ENCODE measurements at regions not wholly inside any gene's neighbourhood (a gene's known extent, or its start where the extent isn't known, plus 50 kb on each side); places are given as distances from the start of the nearest gene placed in this dataset.

DNA sequence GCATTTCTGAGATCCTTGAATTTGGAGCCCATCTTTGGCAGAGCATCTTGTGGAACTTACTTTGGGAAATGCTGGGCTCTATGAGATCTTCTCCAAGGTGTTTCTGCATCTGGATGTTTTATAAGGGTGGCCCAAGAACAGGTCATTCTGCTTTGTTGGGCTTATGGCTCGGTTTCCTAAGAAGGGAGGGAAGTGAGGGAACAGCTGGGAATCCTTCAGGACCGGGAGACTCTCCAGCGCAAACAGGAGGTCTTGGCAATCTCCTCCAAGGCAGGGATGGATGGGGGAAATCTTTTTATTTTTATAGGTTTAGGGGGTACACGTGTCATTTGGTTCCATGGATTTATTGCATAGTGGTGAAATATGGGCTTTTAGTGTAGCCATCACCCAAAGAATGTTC is 54.7 kb downstream of the IRX3 start:
- Histone ChIP-seq H3K4me3 (ENCODE audit: low read depth in 2 of 2, low read length in 2 of 2) (no peak overlapping the region), H3K9me3 (ENCODE audit: control insufficient read depth, insufficient read depth, low read depth, low read length) (no peaks in the 10 kb centered on the region), H3K27ac (ENCODE audit: low read length) (no peak overlapping the region), H3K4me1 (ENCODE audit: control insufficient read depth, insufficient read depth, low read length) (no peaks in the 10 kb centered on the region), H3K36me3 (ENCODE audit: control insufficient read depth, insufficient read depth, low read length) (no peaks in the 10 kb centered on the region), H3K27me3 (ENCODE audit: control insufficient read depth, insufficient read depth, low read length) (no peaks in the 10 kb centered on the region)
- no peak for TF ChIP-seq TCF7L2 (IDR thresholded peaks at IDR 0.05; ENCODE audit: low read depth, low read length)
- TF ChIP-seq, protein P1, sequence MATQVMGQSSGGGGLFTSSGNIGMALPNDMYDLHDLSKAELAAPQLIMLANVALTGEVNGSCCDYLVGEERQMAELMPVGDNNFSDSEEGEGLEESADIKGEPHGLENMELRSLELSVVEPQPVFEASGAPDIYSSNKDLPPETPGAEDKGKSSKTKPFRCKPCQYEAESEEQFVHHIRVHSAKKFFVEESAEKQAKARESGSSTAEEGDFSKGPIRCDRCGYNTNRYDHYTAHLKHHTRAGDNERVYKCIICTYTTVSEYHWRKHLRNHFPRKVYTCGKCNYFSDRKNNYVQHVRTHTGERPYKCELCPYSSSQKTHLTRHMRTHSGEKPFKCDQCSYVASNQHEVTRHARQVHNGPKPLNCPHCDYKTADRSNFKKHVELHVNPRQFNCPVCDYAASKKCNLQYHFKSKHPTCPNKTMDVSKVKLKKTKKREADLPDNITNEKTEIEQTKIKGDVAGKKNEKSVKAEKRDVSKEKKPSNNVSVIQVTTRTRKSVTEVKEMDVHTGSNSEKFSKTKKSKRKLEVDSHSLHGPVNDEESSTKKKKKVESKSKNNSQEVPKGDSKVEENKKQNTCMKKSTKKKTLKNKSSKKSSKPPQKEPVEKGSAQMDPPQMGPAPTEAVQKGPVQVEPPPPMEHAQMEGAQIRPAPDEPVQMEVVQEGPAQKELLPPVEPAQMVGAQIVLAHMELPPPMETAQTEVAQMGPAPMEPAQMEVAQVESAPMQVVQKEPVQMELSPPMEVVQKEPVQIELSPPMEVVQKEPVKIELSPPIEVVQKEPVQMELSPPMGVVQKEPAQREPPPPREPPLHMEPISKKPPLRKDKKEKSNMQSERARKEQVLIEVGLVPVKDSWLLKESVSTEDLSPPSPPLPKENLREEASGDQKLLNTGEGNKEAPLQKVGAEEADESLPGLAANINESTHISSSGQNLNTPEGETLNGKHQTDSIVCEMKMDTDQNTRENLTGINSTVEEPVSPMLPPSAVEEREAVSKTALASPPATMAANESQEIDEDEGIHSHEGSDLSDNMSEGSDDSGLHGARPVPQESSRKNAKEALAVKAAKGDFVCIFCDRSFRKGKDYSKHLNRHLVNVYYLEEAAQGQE (IDR thresholded peaks at IDR 0.05; ENCODE audit: insufficient read depth in 1 of 2, low read depth in 2 of 2, low read length in 1 of 2): no peak
- no peak for TF ChIP-seq POLR2AphosphoS5 (IDR thresholded peaks at IDR 0.05; ENCODE audit: low read depth, low read length)
- ChIA-PET CTCF (interaction anchor here (0.6 kb wide), 1 partner anchor 601 kb away, joined by 3 read pairs; no protein-coding TSS in a partner anchor), POLR2A (no interaction called here)
- no TSS peak for BruUV-seq (replicated peaks)
- in situ Hi-C loops (cut with HindIII; ENCODE audit: low pct_unique_long_range_greater_than_20kb, low sequenced_read_pairs) (no loop called here), intact Hi-C loops (cut with micrococcal nuclease; ENCODE audit: unreplicated experiment) (no loop called here)
- ATAC-seq (no peak), DNase-seq (ENCODE audit: low read depth, low spot score) (no peak)

- no TSS peak for BruUV-seq (replicated peaks)
- ChIA-PET POLR2A (interaction anchor here (0.6 kb wide), 1 partner anchor 9 kb away, joined by 5 read pairs; no protein-coding TSS in a partner anchor), CTCF (interaction anchor here (0.6 kb wide), 1 partner anchor 600 kb away, joined by 3 read pairs; no protein-coding TSS in a partner anchor)
- Histone ChIP-seq H3K27me3 (ENCODE audit: control insufficient read depth, insufficient read depth, low read length) (no peaks in the 10 kb centered on the region), H3K4me3 (ENCODE audit: low read depth in 2 of 2, low read length in 2 of 2) (no peak overlapping the region), H3K36me3 (ENCODE audit: control insufficient read depth, insufficient read depth, low read length) (no peaks in the 10 kb centered on the region), H3K27ac (ENCODE audit: low read length) (no peak overlapping the region), H3K4me1 (ENCODE audit: control insufficient read depth, insufficient read depth, low read length) (no peaks in the 10 kb centered on the region), H3K9me3 (ENCODE audit: control insufficient read depth, insufficient read depth, low read depth, low read length) (no peaks in the 10 kb centered on the region)
- DNase-seq (ENCODE audit: low read depth, low spot score) (no peak), ATAC-seq (no peak)
- no peak for TF ChIP-seq POLR2AphosphoS5 (IDR thresholded peaks at IDR 0.05; ENCODE audit: low read depth, low read length)
- TF ChIP-seq SIN3A (IDR thresholded peaks at IDR 0.05; ENCODE audit: borderline replicate concordance, insufficient read depth, low read depth, low read length): no peak
- no peak for TF ChIP-seq TCF7L2 (IDR thresholded peaks at IDR 0.05; ENCODE audit: low read depth, low read length)
- TF ChIP-seq, protein P1 (IDR thresholded peaks at IDR 0.05; ENCODE audit: insufficient read depth in 1 of 2, low read depth in 2 of 2, low read length in 1 of 2): no peak
- no peak for TF ChIP-seq CTCF (IDR thresholded peaks at IDR 0.05)
- intact Hi-C loops (cut with micrococcal nuclease; ENCODE audit: unreplicated experiment) (no loop called here), in situ Hi-C loops (cut with HindIII; ENCODE audit: low pct_unique_long_range_greater_than_20kb, low sequenced_read_pairs) (no loop called here)
Measured at GRCh38 chr16:54231336-54231735, 55.3 kb downstream of the IRX3 start.
